GM18870 (cell line): ENCODE measurements at regions not wholly inside any gene's neighbourhood (a gene's known extent, or its start where the extent isn't known, plus 50 kb on each side); places are given as distances from the start of the nearest gene placed in this dataset.
"Not testable (repeated sequence)": the region's sequence is repeated elsewhere in the genome, so short reads cannot be mapped to it uniquely, and the experiment has no call there.

ENCODE experiments used
- ATAC-seq: cut with Tn5 transposase; IDR thresholded peaks from one replicate; pipeline ENCODE4 v1.9.1; 2021; ENCODE audit warnings: moderate library complexity; ENCODE audit not compliant: unreplicated experiment

GRCh38 chr3:101995371-101996046 lies 146.2 kb downstream of the NFKBIZ start:
- ATAC-seq: no peak

- peak; percentile 61 for ATAC-seq
These were observed 147.5 kb downstream of the NFKBIZ start for GRCh38 chr3:101996832-101997231.

- no peak for ATAC-seq
These were observed 149.1 kb downstream of the NFKBIZ start for GRCh38 chr3:101998256-101998926.

- ATAC-seq: no peak
These were observed 150.0 kb downstream of the NFKBIZ start for GRCh38 chr3:101999177-101999779.

- ATAC-seq: no peak
These were observed 151.4 kb downstream of the NFKBIZ start for GRCh38 chr3:102000620-102001209.

GRCh38 chr3:102002056-102002455 lies 152.7 kb downstream of the NFKBIZ start:
- ATAC-seq: no peak

GRCh38 chr3:102004561-102004960 lies 155.2 kb downstream of the NFKBIZ start:
- no peak for ATAC-seq

- ATAC-seq: no peak
These were observed 156.2 kb downstream of the NFKBIZ start for GRCh38 chr3:102005551-102005950.

- ATAC-seq: no peak
These were observed 157.6 kb downstream of the NFKBIZ start for GRCh38 chr3:102006812-102007485.

- not testable (repeated sequence) for ATAC-seq
These were observed 159.1 kb downstream of the NFKBIZ start for GRCh38 chr3:102008436-102008835.

GRCh38 chr3:102016417-102016816 lies 167.1 kb downstream of the NFKBIZ start:
- ATAC-seq: no peak

- ATAC-seq: no peak
These were observed 168.5 kb downstream of the NFKBIZ start for GRCh38 chr3:102017784-102018183.

- ATAC-seq: no peak
These were observed 169.2 kb downstream of the NFKBIZ start for GRCh38 chr3:102018551-102018950.

GRCh38 chr3:102020735-102021134 lies 171.4 kb downstream of the NFKBIZ start:
- no peak for ATAC-seq

- no peak for ATAC-seq
These were observed 175.1 kb downstream of the NFKBIZ start for GRCh38 chr3:102024270-102024904.

GRCh38 chr3:102025606-102026270 lies 176.4 kb downstream of the NFKBIZ start:
- ATAC-seq: no peak

GRCh38 chr3:102026656-102027055 lies 177.3 kb downstream of the NFKBIZ start:
- no peak for ATAC-seq

- no peak for ATAC-seq
These were observed 181.3 kb downstream of the NFKBIZ start for GRCh38 chr3:102030661-102031060.

GRCh38 chr3:102031834-102032233 lies 182.5 kb downstream of the NFKBIZ start:
- ATAC-seq: no peak
